K562 (cell line): ENCODE measurements at regions not wholly inside any gene's neighbourhood (a gene's known extent, or its start where the extent isn't known, plus 50 kb on each side); places are given as distances from the start of the nearest gene placed in this dataset.

Source experiments
- PCBP1 ChIP-seq: fragments of 200-400 bp; formaldehyde crosslinking; IDR thresholded peaks from 2 replicates; pipeline ENCODE4 v1.6.1; 2018; ENCODE audit warnings: mild to moderate bottlenecking, low read depth, low read length; ENCODE audit not compliant: poor library complexity, severe bottlenecking
- XRCC5 ChIP-seq: fragments of 200-400 bp; formaldehyde crosslinking; IDR thresholded peaks from 2 replicates; pipeline ENCODE4 v1.6.1; 2017; ENCODE audit warnings: low read depth, mild to moderate bottlenecking, low read length
- TF ChIP-seq, protein P1 (sequence below): fragments of 450-650 bp; IDR thresholded peaks from 2 replicates; pipeline ENCODE4 v1.6.1; 2018; ENCODE audit warnings: mild to moderate bottlenecking, low read depth; ENCODE audit not compliant: partially characterized antibody
- TF ChIP-seq, protein P2 (sequence below), 3 experiments: fragments of 200-800 bp in 1 of 3; sonication (Bioruptor generic) in 1 of 3; sonication (generic) in 1 of 3; formaldehyde crosslinking in 1 of 3; IDR thresholded peaks; 2 replicates each; pipeline versions ENCODE4 v1.6.1 to v1.8.0; 2016 to 2022; ENCODE audit warnings: mild to moderate bottlenecking in 2 of 3, missing compliant biosample characterization in 2 of 3, missing genetic modification characterization in 2 of 3, missing genetic modification reagents in 1 of 3

DNA sequence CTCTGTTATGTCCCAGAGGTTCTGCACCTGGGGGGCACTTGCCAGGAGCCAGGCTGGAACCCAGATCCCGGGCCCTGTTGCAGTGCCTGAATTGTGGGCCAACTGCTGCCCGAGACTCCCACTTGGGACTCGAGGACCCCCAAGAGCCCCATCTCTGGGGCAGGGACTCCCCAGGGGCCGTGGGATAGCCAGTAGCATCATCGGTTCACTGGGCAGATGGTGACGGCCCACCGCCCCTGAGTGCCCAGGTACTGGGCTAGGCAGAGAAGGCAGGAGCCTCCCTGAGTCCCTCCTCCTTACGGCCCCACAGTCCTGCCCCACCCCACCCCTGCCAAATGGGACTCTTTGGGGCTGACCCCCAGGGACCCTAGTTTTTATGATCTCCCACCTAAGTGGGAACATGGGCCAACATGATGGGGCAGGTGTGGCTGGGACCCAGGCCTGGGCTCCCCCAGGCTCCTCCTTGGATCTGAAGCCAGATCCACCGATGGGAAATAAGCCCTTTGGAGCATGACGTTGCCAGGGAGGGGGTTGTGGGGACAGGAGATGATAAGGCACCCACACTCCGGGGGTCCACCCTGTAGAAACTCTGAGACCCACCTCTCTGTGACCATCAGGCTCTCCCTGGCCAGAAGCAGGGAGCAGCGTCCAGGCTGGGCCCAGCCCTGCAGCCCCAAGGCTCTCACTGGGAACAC lies 94.5 kb upstream of the FGF3 start (continued):
- TF ChIP-seq, protein P1, sequence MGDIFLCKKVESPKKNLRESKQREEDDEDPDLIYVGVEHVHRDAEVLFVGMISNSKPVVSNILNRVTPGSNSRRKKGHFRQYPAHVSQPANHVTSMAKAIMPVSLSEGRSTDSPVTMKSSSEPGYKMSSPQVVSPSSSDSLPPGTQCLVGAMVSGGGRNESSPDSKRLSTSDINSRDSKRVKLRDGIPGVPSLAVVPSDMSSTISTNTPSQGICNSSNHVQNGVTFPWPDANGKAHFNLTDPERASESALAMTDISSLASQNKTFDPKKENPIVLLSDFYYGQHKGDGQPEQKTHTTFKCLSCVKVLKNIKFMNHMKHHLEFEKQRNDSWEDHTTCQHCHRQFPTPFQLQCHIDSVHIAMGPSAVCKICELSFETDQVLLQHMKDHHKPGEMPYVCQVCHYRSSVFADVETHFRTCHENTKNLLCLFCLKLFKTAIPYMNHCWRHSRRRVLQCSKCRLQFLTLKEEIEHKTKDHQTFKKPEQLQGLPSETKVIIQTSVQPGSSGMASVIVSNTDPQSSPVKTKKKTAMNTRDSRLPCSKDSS, result no peak
- no peak for TF ChIP-seq PCBP1
- TF ChIP-seq, protein P2, sequence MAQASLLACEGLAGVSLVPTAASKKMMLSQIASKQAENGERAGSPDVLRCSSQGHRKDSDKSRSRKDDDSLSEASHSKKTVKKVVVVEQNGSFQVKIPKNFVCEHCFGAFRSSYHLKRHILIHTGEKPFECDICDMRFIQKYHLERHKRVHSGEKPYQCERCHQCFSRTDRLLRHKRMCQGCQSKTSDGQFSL (CRISPR knock-in tag; IDR thresholded peaks at IDR 0.05), result no peak
- TF ChIP-seq, protein P2 (tag; IDR thresholded peaks at IDR 0.05), result no peak
- TF ChIP-seq XRCC5, result no peak
